Suprapubic skin (tissue), 4 donors: ENCODE measurements at regions not wholly inside any gene's neighbourhood (a gene's known extent, or its start where the extent isn't known, plus 50 kb on each side); places are given as distances from the start of the nearest gene placed in this dataset.

Source experiments
- POLR2A ChIP-seq, 2 donors: fragments of 450-650 bp; IDR thresholded peaks; one replicate each; pipeline ENCODE4 v1.6.1; 2017; ENCODE audit warnings: antibody characterized with exemption in 2 of 2, mild to moderate bottlenecking in 2 of 2, moderate library complexity in 2 of 2
- POLR2AphosphoS5 ChIP-seq, 3 donors: sonication (generic); formaldehyde crosslinking; IDR thresholded peaks; one replicate each; pipeline ENCODE4 v1.6.1; 2017; ENCODE audit warnings: antibody characterized with exemption in 3 of 3
- TF ChIP-seq, protein P1 (sequence below), 2 donors: fragments of 200-600 bp in 1 of 2; fragments of 450-650 bp in 1 of 2; sonication (generic) in 1 of 2; IDR thresholded peaks; one replicate each; pipeline ENCODE4 v1.5.1; 2016 to 2019; ENCODE audit warnings: antibody characterized with exemption in 2 of 2, mild to moderate bottlenecking in 1 of 2, moderate library complexity in 1 of 2

DNA sequence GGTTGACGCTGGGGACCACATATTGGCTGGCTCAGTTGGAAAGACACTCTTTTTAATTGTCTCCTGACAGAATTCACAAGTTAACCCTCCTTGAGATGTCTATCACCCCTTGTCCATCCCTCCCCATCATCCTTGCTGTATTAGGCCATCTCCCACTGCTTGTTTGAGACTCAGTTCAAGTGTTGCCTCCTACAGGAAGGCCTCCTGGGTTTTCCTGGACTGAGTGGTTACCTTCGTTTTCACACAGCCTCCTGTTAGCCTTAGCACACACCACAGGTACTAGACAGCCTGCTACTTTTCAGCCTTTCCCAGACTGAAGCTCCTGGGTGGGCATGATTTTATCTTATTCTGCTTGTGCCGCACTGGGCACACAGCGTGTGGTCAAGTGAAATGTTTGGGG lies 145.3 kb upstream of the STX18 start:
- TF ChIP-seq, protein P1, sequence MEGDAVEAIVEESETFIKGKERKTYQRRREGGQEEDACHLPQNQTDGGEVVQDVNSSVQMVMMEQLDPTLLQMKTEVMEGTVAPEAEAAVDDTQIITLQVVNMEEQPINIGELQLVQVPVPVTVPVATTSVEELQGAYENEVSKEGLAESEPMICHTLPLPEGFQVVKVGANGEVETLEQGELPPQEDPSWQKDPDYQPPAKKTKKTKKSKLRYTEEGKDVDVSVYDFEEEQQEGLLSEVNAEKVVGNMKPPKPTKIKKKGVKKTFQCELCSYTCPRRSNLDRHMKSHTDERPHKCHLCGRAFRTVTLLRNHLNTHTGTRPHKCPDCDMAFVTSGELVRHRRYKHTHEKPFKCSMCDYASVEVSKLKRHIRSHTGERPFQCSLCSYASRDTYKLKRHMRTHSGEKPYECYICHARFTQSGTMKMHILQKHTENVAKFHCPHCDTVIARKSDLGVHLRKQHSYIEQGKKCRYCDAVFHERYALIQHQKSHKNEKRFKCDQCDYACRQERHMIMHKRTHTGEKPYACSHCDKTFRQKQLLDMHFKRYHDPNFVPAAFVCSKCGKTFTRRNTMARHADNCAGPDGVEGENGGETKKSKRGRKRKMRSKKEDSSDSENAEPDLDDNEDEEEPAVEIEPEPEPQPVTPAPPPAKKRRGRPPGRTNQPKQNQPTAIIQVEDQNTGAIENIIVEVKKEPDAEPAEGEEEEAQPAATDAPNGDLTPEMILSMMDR (IDR thresholded peaks at IDR 0.05) = no peak
- TF ChIP-seq POLR2A (IDR thresholded peaks at IDR 0.05) (no peak), POLR2AphosphoS5 (IDR thresholded peaks at IDR 0.05) (no peak)
